Left ventricle myocardium inferior (tissue), 1 donor: ENCODE measurements at regions not wholly inside any gene's neighbourhood (a gene's known extent, or its start where the extent isn't known, plus 50 kb on each side); places are given as distances from the start of the nearest gene placed in this dataset.
"Not testable (repeated sequence)": the region's sequence is repeated elsewhere in the genome, so short reads cannot be mapped to it uniquely, and the experiment has no call there.

Experiments
- DNase-seq: peaks from one replicate; pipeline ENCODE4 v3.0.0-alpha.2; 2020
- H3K27ac ChIP-seq: fragments of 200-600 bp; replicated peaks from 2 replicates; pipeline ENCODE4 v1.8.0; 2021
- H3K27me3 ChIP-seq: fragments of 200-600 bp; 2 replicates; pipeline ENCODE4 v1.8.0; 2021; ENCODE audit warnings: low read depth
- H3K36me3 ChIP-seq: fragments of 200-600 bp; 2 replicates; pipeline ENCODE4 v1.8.0; 2021
- H3K4me1 ChIP-seq: fragments of 200-600 bp; 2 replicates; pipeline ENCODE4 v1.8.0; 2021
- H3K4me3 ChIP-seq: fragments of 200-600 bp; 2 replicates; pipeline ENCODE4 v1.8.0; 2021; ENCODE audit warnings: mild to moderate bottlenecking, moderate library complexity
- H3K9me3 ChIP-seq: fragments of 200-600 bp; replicated peaks from 2 replicates; pipeline ENCODE4 v1.8.0; 2021
- intact Hi-C: fragments of 100-400 bp; cut with micrococcal nuclease; formaldehyde crosslinking; loops from one replicate; pipeline ENCODE4 v1.11.0; 2022
- TF ChIP-seq, protein P1 (sequence below): fragments of 200-600 bp; IDR thresholded peaks from 2 replicates; pipeline ENCODE4 v1.8.0; 2021; ENCODE audit warnings: antibody characterized with exemption, mild to moderate bottlenecking, borderline replicate concordance
- donor health status: DM: no; HTN: yes; CAD: no; lungs with severe emphysema.

DNA sequence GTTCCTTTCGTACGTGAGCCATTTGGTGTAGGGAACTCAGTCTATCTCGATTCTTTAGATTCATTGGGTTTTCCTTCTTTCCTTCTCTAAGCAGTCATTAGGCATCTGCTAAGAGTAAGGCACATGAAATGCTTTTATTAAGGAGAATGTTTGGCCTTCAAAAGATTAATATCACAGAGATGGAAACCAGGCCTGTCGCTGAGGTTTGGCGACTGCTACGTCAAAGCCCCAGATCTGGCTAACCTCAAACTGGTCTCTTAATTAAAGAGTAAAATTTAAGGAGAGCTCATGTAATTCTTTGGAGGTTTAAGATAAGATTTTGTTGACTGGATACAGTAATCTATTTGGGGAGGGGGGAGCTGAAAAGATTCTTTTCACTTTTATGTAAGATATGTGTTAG, 189.8 kb downstream of the JCAD start:
- Histone ChIP-seq H3K27me3 (no peaks in the 10 kb centered on the region), H3K9me3 (no peaks in the 10 kb centered on the region), H3K4me1 (peaks cover 1% of the 10 kb centered on the region), H3K36me3 (no peaks in the 10 kb centered on the region), H3K27ac (no peak overlapping the region), H3K4me3 (no peak overlapping the region)
- intact Hi-C loops, result no loop called here
- DNase-seq, result no peak
- TF ChIP-seq, protein P1, sequence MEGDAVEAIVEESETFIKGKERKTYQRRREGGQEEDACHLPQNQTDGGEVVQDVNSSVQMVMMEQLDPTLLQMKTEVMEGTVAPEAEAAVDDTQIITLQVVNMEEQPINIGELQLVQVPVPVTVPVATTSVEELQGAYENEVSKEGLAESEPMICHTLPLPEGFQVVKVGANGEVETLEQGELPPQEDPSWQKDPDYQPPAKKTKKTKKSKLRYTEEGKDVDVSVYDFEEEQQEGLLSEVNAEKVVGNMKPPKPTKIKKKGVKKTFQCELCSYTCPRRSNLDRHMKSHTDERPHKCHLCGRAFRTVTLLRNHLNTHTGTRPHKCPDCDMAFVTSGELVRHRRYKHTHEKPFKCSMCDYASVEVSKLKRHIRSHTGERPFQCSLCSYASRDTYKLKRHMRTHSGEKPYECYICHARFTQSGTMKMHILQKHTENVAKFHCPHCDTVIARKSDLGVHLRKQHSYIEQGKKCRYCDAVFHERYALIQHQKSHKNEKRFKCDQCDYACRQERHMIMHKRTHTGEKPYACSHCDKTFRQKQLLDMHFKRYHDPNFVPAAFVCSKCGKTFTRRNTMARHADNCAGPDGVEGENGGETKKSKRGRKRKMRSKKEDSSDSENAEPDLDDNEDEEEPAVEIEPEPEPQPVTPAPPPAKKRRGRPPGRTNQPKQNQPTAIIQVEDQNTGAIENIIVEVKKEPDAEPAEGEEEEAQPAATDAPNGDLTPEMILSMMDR, result no peak

DNA sequence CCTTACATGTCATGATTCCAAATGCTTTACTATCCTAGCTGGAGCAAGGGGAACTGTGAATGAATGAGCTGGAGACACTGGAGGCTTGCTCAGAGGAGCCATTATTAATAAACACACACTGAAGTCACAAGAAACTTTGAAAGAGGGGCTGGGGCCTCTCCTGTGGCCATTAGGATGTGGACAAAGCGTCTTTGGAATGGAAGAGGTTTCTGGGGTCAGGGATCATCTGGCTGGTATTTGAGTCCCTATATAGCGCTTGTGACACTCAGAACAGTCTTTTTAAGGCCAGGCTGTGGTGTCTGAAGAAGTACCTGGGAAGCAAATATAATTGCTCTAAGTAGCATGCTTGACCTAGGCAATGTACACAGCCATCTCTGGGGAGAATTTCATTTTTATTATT, 193.0 kb downstream of the JCAD start:
- H3K4me1 ChIP-seq, result no peaks in the 10 kb centered on the region
- intact Hi-C loops, result no loop called here
- H3K27ac ChIP-seq, result no peak overlapping the region
- TF ChIP-seq, protein P1, result no peak
- no peaks in the 10 kb centered on the region for H3K27me3 ChIP-seq
- H3K9me3 ChIP-seq, result no peaks in the 10 kb centered on the region
- no peak overlapping the region for H3K4me3 ChIP-seq
- H3K36me3 ChIP-seq, result no peaks in the 10 kb centered on the region
- DNase-seq, result no peak

DNA sequence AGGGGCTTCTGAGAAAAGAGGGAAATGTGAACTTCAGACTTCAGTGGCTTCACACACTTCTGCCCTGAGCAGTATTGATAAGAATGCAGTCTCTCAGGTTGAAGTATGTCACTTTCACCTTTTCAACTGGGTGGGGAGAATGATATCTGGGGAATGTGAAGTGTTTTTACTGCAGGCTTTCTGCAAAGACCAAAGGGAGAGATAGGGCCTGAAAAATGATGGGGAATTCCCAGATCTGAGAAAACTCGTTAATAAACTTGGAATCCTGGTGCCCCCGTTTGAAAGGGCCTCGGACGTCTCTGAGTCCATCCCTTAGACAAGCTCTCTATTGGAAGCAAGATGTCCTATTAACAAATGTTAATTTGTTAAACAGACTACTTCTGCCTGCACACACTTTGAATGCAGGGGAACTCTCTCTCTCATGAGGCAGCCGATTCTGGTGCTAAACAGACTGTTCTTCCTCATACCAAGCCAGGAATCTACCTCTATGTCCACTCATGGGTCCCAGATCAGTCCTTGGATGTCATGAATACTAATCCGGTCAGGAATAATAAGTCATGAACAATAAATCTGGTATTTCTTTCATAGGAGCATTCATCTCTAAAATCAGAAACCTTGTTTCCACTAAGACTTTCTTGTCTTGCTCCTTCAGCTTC, 193.6 kb downstream of the JCAD start:
- intact Hi-C loops, result no loop called here

DNA sequence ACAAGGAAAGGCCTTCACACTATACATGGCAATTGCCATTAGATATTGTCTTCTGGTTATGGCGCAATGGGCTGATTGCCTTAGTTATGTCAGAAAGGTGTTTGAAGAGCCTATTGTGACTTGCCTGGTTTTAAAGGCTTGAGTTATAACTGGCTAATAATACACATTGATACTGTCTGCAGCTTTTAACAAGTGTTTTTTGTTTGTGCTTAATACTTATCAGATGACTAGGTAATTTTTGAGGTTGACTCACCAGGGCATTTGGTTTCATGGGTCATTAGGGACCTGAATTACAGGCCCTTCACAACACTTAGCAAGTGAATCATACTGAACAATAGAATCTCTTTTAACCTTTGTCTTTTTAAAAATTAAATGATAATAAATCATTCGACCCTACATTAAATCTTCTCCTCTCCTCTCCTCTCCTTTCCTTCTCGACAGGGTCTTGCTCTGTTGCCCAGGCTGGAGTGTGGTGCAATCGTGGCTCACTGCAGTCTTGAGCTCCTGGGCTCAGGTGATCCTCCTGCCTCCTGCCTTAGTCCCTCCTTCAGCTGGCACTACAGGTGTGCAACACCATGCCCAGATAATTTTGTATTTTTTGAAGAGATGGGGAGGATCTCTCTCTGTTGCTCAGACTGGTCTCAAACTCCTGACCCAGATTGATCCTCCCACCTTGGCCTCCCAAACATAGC, 196.3 kb downstream of the JCAD start:
- intact Hi-C loops, result no loop called here
- Histone ChIP-seq H3K27me3 (no peaks in the 10 kb centered on the region), H3K27ac (no peak overlapping the region), H3K36me3 (no peaks in the 10 kb centered on the region), H3K9me3 (no peaks in the 10 kb centered on the region), H3K4me3 (no peak overlapping the region), H3K4me1 (peaks cover 8% of the 10 kb centered on the region)
- no peak for DNase-seq
- TF ChIP-seq, protein P1, result no peak

More for the DNA sequence above, 193.6 kb downstream of the JCAD start:
- no peak overlapping the region for H3K27ac ChIP-seq
- no peaks in the 10 kb centered on the region for H3K4me1 ChIP-seq
- no peaks in the 10 kb centered on the region for H3K36me3 ChIP-seq
- DNase-seq, result no peak
- H3K27me3 ChIP-seq, result no peaks in the 10 kb centered on the region
- H3K4me3 ChIP-seq, result no peak overlapping the region
- TF ChIP-seq, protein P1, result no peak
- no peaks in the 10 kb centered on the region for H3K9me3 ChIP-seq

DNA sequence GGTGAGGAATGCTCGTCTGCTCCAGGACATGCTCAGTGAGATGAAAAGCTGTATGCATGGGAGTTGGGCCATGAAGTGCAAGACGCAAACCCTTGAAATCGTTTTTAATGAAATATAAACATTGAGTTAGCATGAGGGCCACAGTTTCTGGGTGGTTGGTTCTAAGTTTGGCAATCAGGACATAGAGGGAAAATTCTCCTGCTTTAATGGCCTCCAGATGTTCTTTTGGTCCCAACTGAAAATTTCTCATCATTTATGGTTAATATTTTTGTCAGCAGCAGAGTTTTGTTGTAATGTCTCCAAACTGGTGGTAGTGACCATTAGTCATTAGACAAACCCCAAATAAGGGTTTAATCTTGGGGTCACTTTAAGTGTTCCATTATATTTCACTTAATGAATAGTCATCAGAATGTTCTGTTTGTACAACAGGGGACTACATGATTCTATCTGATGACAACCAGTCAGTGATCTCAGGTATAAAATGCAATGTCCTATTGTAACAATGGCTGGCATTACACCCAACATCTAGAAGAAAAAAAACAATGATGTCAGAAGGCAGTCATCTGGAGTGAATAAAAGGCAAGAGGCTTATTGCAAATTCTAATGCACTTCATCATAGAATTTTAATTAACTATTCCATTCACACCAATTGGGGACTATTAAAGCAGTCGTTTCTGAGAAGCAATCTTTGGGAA, 197.4 kb downstream of the JCAD start:
- no peak overlapping the region for H3K4me3 ChIP-seq
- DNase-seq, result no peak
- H3K36me3 ChIP-seq, result no peaks in the 10 kb centered on the region
- no peaks in the 10 kb centered on the region for H3K9me3 ChIP-seq
- H3K27ac ChIP-seq, result no peak overlapping the region
- peaks cover 12% of the 10 kb centered on the region for H3K4me1 ChIP-seq
- TF ChIP-seq, protein P1, result no peak
- intact Hi-C loops, result no loop called here
- H3K27me3 ChIP-seq, result no peaks in the 10 kb centered on the region

DNA sequence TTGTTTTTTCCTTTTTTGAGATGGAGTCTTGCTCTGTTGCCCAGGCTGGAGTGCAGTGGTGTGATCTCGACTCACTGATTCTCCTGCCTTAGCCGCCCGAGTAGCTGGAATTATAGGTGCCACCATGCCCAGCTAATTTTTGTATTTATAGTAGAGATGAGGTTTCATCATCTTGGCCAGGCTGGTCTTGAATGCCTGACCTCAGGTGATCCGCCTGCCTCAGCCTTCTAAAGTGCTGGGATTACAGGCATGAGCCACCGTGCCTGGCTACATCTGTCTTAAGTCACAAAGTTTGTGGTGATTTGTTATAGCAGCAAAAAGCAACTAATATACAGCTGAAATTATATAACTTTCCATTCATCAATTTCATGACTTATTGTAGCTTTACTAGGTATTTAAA, 198.2 kb downstream of the JCAD start:
- H3K9me3 ChIP-seq, H3K27ac ChIP-seq, H3K4me3 ChIP-seq, H3K36me3 ChIP-seq, DNase-seq, H3K27me3 ChIP-seq, intact Hi-C loops: not testable (repeated sequence)
- peaks cover 12% of the 10 kb centered on the region for H3K4me1 ChIP-seq
